Transverse colon (tissue), 4 donors: ENCODE measurements at regions not wholly inside any gene's neighbourhood (a gene's known extent, or its start where the extent isn't known, plus 50 kb on each side); places are given as distances from the start of the nearest gene placed in this dataset.

ENCODE experiments used
- DNase-seq: peaks from one replicate; pipeline ENCODE4 v3.0.0-alpha.2; 2019
- H3K27ac ChIP-seq, 4 donors: fragments of 200-600 bp; sonication (generic); 2 replicates each; pipeline ENCODE4 v1.5.1; 2016 to 2018; ENCODE audit warnings: inconsistent platforms in 4 of 4
- H3K27me3 ChIP-seq: fragments of 200-600 bp; sonication (generic); 2 replicates; pipeline ENCODE4 v1.5.1; 2017; ENCODE audit warnings: inconsistent platforms
- H3K36me3 ChIP-seq, 4 donors: fragments of 200-600 bp; sonication (generic); 2 replicates each; pipeline ENCODE4 v1.5.1; 2017 to 2019; ENCODE audit warnings: inconsistent platforms in 4 of 4
- H3K4me1 ChIP-seq, 4 donors: fragments of 200-600 bp; sonication (generic); 2 replicates each; pipeline ENCODE4 v1.5.1; 2017 to 2020; ENCODE audit warnings: inconsistent platforms in 4 of 4
- H3K4me3 ChIP-seq, 4 donors: fragments of 200-600 bp; sonication (generic); 1 replicate in 1 of 4; 2 replicates in 3 of 4; pipeline versions ENCODE4 v1.5.1 to v1.6.1; 2017 to 2019; ENCODE audit warnings: inconsistent platforms in 4 of 4
- H3K9me3 ChIP-seq, 2 donors: fragments of 200-600 bp; sonication (generic); 2 replicates each; pipeline ENCODE4 v1.5.1; 2017 to 2019; ENCODE audit warnings: inconsistent platforms in 2 of 2
- CTCF ChIP-seq, 5 experiments: fragments of 200-600 bp in 3 of 5; fragments of 450-650 bp in 2 of 5; sonication (generic) in 3 of 5; IDR thresholded peaks; 1 replicate in 2 of 5; 2 replicates in 3 of 5; pipeline ENCODE4 v1.5.1; 2016 to 2017; ENCODE audit warnings: antibody characterized with exemption in 5 of 5, inconsistent platforms in 3 of 5, mild to moderate bottlenecking in 2 of 5, moderate library complexity in 1 of 5
- EP300 ChIP-seq: sonication (generic); formaldehyde crosslinking; IDR thresholded peaks from one replicate; pipeline ENCODE4 v1.6.1; 2017; ENCODE audit warnings: antibody characterized with exemption, low read depth
- POLR2A ChIP-seq: fragments of 450-650 bp; IDR thresholded peaks from one replicate; pipeline ENCODE4 v1.6.1; 2016; ENCODE audit warnings: antibody characterized with exemption, mild to moderate bottlenecking, moderate library complexity
- POLR2AphosphoS5 ChIP-seq, 3 donors: sonication (generic); formaldehyde crosslinking; IDR thresholded peaks; one replicate each; pipeline ENCODE4 v1.6.1; 2016; ENCODE audit warnings: antibody characterized with exemption in 3 of 3
- WGBS, 2 donors: methylation state at CpG; one replicate each; pipeline ENCODE4 v1.1.5; 2018; ENCODE audit warnings: low coverage in 1 of 2; 5-methylcytosine and 5-hydroxymethylcytosine counted together
- in situ Hi-C, 4 donors: fragments of 200-750 bp; cut with MboI; loops; one replicate each; pipeline versions ENCODE4 v1.15.0 to v1.15.1; 2017; ENCODE audit warnings: low sequenced_read_pairs in 3 of 4, low pct_ligation_motif_present in 1 of 4, low pct_unique_long_range_greater_than_20kb in 1 of 4
- intact Hi-C: fragments of 100-400 bp; cut with DNase I; formaldehyde crosslinking; loops from one replicate; pipeline ENCODE4 v1.15.1; 2023; ENCODE audit warnings: low total_unique reads

GRCh38 chr4:56244681-56245080, 142.6 kb downstream of the AASDH start:
- no peak overlapping the region for H3K4me3 ChIP-seq
- no peak for TF ChIP-seq CTCF (IDR thresholded peaks at IDR 0.05)
- TF ChIP-seq POLR2A: no peak
- no peak for TF ChIP-seq POLR2AphosphoS5 (IDR thresholded peaks at IDR 0.05)
- no peak for TF ChIP-seq EP300
- no peak for DNase-seq
- H3K4me1 ChIP-seq: peaks cover 0 to 18% (median 4%) of the 10 kb centered on the region in 4 donors
- intact Hi-C loops: no loop called here
- no peaks in the 10 kb centered on the region for H3K36me3 ChIP-seq
- no peaks in the 10 kb centered on the region for H3K27me3 ChIP-seq
- no peak overlapping the region for H3K27ac ChIP-seq
- no peaks in the 10 kb centered on the region for H3K9me3 ChIP-seq
- in situ Hi-C loops: no loop called here

- in situ Hi-C loops: no loop called here
- H3K36me3 ChIP-seq: no peaks in the 10 kb centered on the region
- H3K27ac ChIP-seq: no peak overlapping the region
- no peak overlapping the region for H3K4me3 ChIP-seq
- no peaks in the 10 kb centered on the region for H3K27me3 ChIP-seq
- no peak for TF ChIP-seq POLR2A
- TF ChIP-seq CTCF (IDR thresholded peaks at IDR 0.05): no peak
- TF ChIP-seq EP300: no peak
- no peak for TF ChIP-seq POLR2AphosphoS5 (IDR thresholded peaks at IDR 0.05)
- H3K9me3 ChIP-seq: no peaks in the 10 kb centered on the region
- peaks cover 0 to 18% (median 4%) of the 10 kb centered on the region in 4 donors for H3K4me1 ChIP-seq
- 86 to 94% methylated on average over 2 of the region's 2 CpGs for WGBS, 2 donors
- DNase-seq: no peak
- intact Hi-C loops: no loop called here
These were observed 144.2 kb downstream of the AASDH start for GRCh38 chr4:56243107-56243506.

GRCh38 chr4:56241500-56241899, 145.8 kb downstream of the AASDH start:
- in situ Hi-C loops: no loop called here
- Histone ChIP-seq H3K4me3 (no peak overlapping the region), H3K27me3 (no peaks in the 10 kb centered on the region), H3K27ac (peak overlapping the region; percentile 60 to 75 (median 63)), H3K36me3 (no peaks in the 10 kb centered on the region), H3K4me1 (peaks cover 0 to 18% (median 4%) of the 10 kb centered on the region in 4 donors), H3K9me3 (no peaks in the 10 kb centered on the region)
- TF ChIP-seq CTCF (IDR thresholded peaks at IDR 0.05): no peak
- TF ChIP-seq POLR2AphosphoS5 (IDR thresholded peaks at IDR 0.05): peak in 2 of 3 donors; percentile 55 to 67
- 36 to 42% methylated on average over 6 of the region's 6 CpGs for WGBS, 2 donors
- DNase-seq: peak; percentile 37
- intact Hi-C loops: no loop called here

- DNase-seq: no peak
- TF ChIP-seq CTCF (IDR thresholded peaks at IDR 0.05): no peak
- TF ChIP-seq POLR2A: no peak
- TF ChIP-seq EP300: no peak
- no peak for TF ChIP-seq POLR2AphosphoS5 (IDR thresholded peaks at IDR 0.05)
- no peak overlapping the region for H3K4me3 ChIP-seq
- no peaks in the 10 kb centered on the region for H3K36me3 ChIP-seq
- H3K9me3 ChIP-seq: no peaks in the 10 kb centered on the region
- peak overlapping the region; percentile 60 to 75 (median 63) for H3K27ac ChIP-seq
- intact Hi-C loops (no loop called here), in situ Hi-C loops (no loop called here)
- 42 to 68% methylated on average over 6 to 7 of the region's 7 CpGs for WGBS, 2 donors
- no peaks in the 10 kb centered on the region for H3K27me3 ChIP-seq
- H3K4me1 ChIP-seq: peaks cover 0 to 24% (median 6%) of the 10 kb centered on the region in 4 donors
These were observed 146.6 kb downstream of the AASDH start for GRCh38 chr4:56240554-56241174.
